ENCODE measurements at regions not wholly inside any gene's neighbourhood (a gene's known extent, or its start where the extent isn't known, plus 50 kb on each side); places are given as distances from the start of the nearest gene placed in this dataset.

DNA sequence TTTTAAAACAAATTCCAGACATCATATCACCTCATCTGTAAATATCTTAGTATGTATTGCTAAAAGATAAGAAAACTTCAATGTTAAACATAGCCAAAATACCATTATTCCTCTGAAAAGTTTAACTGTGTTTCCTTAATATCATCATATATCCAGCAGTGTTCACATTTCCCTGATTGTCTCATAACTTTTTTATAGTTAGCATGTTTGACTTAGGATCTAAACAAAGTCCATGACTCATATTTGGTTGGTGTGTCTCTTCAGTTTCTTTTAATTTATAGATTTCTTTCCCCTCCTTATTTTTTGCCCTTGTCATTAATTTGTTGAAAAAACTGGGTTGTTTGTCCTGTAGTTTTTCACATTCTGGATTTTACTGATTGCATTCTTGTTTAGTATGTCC lies 163.0 kb downstream of the RPS12 start:
- no peak for FAIRE-seq

DNA sequence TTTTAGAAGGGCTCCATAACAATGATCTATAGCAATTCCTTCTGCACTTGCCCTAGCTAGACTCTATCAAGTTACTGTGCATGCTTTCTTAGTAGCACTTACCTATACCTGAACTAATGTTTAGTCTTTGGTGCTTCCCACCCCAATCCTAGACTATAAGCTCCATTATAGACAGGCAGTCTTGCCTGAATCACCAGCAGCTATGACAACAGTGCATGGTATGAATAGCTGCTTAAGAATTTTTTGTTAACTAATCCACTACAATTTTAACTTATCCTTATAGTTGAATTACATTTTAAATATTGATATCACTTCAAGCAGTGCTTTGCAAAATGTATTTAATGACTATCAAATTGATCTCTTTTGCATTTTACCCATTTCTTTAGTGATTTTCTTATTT lies 164.3 kb downstream of the RPS12 start:
- FAIRE-seq, result no peak

DNA sequence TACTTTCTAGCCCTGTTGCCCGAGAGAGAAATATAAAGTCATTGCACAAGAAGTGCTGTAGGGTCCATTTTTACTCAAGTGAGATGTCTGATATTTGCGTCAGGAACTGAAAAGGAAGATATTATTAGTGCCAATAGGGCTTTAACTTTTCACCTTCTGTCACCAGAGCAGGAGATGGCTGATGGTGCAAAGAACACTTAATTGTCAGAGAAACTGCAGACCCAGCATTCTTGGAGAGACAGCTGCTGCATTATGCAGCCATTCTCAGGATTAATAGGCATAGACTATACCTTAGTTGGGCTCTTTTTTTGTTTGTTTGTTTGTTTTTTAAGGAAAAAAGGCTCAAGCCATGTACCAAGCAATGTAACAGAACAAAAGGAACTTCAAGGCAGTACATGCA lies 179.4 kb downstream of the RPS12 start:
- FAIRE-seq, result no peak

DNA sequence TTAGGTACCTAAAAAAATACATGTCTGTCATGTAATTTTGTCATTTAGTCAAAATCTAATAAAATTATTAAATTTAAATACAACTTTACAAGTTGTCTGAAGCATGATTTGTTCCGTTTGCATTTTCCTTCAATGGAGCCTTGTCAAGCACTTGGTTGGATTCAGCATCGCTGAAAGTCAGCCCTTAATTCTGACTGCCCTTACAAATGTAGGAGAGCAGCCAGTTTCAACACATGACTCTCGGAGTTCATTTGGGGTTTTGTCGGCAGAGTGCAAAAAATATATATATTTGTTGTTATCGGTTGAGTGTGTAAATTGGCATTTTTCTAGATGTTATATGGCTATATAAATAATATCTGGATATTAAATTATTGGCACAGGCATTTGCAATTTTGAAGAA lies 180.6 kb downstream of the RPS12 start:
- FAIRE-seq, result no peak

DNA sequence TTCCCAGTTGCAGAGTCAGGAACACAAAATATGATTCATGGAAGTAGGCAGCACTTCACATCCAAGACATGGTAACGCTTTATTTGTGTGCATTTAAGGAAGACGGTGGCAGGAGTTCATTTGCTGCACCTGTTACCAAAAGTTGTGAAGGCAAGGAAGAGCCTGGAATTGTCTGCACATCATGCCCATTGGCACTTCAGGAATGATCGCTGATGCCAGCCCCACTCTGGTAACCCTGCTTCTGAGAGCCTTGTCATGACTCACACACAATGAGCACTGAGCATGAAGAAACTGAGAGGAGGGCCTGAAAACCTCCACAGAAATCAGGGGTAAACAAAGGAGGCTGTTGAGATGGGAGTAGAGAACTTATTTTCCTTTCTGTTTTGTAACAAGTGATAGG lies 181.1 kb downstream of the RPS12 start:
- no peak for FAIRE-seq

DNA sequence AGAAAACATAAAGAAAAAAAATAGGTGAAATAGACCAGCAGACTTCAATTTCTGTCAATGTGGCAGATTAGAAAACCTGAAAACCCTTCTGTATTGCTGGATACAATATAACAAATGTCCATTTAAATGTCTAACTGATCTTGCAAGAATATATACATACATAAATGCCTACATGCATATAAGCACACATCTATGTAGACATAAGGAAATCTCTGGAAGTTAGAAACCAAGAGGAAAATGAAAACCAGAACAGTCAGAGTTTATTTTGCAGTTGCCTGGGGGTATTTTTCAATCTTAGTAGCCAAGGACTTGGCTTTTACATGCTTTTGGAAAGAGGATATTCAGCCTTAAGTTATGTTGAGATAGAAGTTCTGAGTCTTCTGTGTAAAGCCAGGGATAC lies 184.0 kb downstream of the RPS12 start:
- no peak for FAIRE-seq

DNA sequence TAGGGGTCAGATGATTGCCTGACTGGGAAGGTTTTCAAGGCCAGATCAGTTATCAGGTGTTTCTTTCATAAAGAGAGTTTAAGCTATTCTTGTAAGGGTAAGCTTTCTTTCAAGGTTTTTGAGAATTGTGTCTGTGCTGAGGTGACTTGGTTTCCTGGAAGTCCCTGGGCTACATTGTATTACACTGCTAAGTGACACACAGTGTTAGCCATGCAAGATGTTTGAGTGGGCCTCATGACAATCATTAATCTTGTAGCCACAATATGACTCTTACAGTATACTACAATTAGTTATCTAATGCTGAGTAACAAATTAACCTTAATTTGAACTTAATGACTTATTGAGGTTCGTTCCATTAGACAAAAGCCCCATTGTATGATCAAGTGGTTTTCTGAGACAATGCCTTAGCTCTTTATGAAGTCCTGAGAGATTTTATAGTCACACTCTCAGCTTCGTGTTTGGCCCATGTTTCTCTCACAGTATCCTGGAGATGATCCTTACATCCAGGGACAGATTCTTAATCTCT lies 186.7 kb downstream of the RPS12 start:
- no peak for FAIRE-seq

DNA sequence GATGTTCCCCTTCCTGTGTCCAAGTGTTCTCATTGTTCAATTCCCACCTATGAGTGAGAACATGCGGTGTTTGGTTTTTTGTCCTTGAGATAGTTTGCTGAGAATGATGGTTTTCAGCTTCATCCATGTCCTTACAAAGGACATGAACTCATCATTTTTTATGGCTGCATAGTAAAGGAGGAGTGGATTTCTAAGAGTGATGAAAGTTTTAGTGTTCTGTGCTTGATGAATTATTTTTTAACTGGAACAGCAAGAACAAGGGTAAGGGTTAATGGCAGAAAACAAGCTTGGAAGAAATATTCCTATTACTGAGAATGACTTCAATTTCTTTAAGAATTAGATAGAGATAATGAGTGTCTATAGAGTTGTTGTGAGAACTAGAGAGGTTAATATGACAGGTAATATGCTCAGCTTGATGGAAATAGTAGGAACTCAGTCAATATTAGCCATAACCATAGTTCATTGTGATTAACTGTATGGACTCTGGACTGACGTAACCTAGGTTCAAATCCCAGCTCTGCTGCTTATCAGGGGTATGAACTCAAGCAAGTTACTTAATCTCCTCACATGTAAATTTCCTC lies 190.0 kb downstream of the RPS12 start:
- no peak for FAIRE-seq

DNA sequence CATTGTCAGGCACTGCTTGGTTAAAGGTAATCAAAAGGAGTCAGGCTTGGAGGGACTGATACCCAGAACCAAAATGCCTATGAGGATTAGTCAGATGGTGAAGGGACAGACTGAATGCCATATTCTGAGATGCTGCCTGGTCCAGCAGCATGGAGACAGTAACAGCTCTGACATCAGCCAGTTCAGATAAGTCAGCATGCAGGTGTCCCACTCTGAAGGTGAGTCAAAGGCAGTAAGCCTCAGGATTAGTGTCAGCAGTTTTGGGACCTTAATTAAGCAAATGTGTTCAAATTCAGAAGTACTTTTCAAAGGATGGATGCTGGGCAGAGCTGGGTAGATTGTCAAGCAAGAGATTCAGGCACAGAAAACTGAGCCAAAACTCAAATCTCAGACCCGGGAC lies 198.4 kb downstream of the RPS12 start:
- no peak for FAIRE-seq

DNA sequence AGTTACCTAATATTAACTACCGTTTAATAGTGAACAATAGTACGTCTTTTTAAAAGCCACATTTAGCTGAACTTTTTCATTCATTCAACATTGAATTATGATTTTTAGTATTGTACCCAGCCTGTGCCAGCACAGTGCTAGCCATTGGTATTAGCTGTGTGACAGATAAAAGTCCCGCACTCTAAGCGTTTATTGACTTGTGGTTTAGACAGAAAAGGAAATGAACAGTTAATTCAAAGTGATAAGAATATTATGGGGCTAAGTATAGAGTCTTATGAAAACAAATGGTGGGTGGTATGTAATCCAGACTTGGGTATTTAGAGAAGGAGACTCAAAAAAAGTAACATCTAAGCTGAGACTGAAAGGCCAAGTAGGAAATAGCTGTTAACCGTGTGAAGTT lies 202.3 kb downstream of the RPS12 start:
- FAIRE-seq, result no peak

DNA sequence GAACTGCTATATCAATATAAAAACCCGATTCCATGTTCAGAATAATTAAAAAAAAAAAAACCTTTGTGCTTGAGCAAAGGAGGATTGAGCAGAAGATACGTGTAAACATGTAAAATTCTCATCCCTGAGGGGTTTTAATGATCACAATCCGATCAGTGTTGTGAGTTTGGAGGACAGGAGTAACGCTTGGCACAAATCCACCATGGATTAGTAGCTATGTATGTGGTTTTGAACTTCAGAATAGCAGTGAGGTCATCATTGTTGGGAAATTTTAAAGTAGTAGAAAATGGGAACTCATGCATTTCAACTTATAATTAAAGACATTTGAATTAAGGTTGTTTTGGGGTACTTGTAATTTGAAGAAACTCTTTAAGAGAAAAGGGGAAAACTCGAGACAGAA lies 203.2 kb downstream of the RPS12 start:
- no peak for FAIRE-seq

DNA sequence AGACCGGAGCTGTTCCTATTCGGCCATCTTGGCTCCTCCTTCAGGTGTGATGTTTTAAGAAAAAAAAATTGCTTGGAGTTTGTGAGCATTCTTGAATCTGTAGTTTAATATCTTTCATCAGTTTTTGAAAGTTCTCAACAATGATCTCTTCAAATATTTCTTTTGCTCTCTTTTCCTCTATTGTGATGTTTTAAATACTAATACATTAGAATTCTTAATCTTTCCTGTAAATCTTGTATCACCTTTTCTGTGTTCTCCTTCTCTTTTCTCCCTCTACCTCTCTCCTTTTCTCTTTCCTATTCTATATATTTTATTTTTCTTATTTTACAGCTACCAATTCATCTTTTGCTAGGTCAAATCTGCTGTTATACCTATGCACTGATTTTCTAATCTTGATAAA lies 212.3 kb downstream of the RPS12 start:
- FAIRE-seq, result no peak

DNA sequence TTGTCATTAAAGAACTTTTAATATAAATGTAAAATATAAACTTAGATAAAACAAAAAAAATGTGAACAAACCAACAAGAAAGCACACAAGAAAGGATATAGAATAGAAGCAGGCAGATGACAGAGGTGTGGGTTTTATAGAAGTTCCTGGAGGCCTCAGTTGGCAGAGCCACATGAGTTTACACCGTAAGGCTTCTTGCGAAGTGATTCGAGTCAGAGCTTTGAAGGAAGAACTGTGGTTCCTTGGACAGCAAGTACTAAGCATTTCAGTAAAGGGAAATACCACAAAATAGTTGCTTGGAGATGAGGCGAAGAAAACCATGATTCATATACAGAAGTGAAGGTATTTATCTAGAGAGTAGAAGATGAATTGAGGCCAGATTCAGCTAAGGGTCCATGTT lies 207.9 kb upstream of the EYA4 start:
- FAIRE-seq, result no peak

DNA sequence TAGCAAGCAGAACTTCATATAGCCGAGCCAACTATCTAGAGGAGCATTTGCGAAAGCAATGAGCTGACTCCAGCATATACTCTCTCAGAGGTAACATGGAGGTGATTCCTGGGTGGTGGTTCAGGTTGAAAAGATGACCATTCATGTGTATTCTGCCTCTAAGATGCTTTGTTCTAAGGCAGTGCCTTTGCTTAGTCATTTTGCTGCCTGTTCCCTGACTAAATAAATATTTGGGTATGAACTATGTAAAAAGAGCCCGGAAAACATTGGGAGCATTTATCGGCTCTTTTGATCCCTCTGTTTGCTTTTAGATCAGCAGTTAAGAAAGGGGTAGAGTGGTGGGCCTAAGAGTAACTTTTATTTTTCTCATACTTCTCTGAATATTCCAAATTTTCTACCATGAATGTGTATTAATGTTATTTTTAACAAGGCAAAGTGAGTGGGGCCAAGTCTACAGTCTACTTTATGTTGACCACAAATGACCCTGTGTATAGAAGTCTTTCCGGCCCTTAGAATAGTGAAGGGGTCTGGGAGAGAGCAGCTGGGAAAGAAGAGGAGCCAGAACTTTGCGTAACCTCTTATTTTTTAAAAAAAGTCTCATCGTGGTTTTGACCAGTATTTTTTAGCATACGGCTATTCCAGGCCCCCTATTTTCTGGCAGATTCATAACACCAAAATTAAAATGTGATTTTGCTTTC lies 206.5 kb upstream of the EYA4 start:
- FAIRE-seq, result no peak

DNA sequence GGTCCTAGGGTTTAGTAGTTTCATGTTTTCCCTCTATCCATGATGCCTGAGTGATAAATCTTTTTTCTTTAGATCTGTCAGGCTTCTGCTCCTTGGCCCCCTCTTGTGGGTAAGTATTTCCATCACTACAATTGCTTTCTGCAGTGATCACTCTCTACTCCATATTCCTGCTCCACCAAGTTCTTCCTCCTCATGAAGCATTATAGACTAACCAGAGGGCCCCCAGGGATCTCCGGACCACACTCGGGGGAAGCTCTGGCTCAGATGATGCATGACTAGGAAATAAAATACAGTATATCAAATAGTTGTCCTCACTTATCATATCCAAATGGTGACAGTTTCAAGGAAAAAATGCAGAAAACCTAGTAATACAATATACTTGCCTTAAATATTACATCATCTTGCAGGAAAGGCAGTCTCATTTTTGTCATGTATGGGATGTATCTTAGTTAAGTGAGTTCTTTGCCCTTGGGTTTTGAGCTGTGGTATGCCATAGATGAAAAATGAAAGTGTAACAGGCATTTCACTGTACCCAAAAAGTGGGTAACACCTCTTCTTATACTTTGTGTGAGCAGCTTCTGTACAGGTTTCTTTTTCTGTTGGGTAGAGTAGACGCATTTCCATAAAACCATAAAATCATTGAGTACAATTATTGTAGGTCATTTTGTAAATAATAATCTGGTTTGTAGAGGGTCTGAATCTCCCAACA lies 200.9 kb upstream of the EYA4 start:
- no peak for FAIRE-seq

DNA sequence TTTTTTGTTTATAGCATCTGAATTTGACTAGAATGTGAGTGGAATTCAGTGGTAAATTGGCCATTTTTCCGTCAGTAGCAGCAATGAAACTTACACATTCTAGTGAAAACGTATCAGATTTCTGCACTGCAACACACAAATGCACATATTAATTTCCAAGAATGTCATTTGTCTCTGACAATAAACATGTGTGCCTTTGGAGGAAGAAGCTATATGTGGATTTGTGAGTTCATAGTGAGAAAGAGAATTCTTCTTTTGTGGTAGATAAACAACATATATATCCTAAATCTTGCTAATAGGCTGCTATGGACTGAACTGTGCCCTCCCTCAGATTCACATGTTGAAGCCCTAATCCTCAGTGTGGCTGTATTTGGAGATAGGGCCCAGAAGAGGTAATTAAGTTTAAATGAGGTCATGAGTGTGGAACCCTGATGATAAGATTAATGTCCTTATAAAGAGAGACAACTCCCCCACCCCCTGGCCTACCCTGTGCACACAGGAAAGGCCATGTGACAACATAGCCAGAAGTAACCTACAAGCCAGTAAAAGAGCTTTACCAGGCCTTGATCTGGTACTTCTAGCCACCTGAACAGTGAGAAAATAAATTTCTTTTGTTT lies 200.2 kb upstream of the EYA4 start:
- no peak for FAIRE-seq

DNA sequence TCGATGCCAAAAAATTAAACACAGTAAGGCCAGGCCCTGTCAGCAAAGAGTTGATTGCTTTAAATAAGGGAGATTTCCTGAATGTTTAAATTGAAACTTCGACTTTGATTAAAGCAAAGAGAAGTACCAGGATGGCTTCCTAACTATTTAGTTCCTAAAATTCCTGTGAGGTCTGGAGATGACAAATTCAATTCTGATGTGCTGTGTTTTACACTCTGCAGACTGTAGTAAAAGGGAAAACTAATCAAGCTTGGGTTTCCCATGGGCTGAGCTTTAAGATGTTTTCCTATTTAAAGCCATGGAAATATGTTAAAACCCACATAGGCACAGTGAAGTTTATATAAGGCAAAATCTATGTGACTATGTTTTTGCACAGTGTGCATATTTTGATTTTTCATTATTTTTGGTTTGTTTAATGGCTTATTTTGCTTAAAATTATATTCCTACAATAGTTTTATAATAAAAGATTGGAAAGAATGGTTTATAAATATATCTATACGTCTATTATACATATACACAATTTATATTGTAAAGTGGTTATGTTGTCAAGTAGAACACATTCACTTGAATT lies 198.5 kb upstream of the EYA4 start:
- no peak for FAIRE-seq

DNA sequence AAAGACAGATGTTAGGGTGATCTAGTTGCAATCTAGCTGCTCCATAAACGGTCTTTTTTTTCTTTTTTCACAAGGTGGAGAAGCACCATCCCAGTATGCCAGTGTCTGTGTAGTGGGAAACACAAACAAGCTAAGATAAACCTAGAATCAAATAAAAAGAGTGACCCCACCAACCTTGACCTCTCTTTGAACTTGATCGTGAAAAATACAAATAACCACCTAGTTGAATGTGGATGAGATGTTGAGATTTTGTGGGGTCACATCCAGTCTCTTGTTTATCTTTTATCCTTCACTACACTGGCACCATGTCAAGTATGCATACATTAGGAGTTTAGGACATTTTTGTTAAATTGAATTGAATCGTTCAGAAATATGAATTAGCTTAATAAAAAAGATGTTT lies 194.6 kb upstream of the EYA4 start:
- FAIRE-seq, result no peak

DNA sequence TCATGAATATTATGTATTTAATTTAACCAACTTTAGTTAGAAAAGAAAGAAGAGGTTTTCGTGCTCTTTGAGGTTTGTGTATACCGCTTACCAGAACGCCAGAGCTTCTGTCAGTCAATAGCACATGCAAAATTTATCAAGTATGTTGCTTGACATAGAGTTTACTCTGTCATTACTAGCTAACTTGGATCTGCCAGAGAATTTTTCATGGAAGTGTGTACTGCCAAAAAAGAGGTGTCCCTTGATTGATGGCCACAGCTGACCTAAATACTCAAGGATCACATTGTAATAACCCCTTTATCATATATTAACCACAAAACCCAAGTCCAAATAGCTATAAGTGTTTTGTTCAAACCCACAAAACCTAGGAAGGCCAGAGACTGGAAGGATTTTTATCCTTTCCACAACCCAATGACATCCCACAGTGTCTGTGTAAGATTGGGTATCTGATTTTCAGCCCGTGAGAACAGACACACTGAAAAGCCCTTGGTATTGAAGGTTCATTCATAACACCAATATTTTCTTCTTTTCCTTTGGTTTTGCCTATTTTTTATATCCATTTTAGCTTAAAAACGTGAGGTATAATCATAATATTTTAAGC lies 194.0 kb upstream of the EYA4 start:
- FAIRE-seq, result no peak

DNA sequence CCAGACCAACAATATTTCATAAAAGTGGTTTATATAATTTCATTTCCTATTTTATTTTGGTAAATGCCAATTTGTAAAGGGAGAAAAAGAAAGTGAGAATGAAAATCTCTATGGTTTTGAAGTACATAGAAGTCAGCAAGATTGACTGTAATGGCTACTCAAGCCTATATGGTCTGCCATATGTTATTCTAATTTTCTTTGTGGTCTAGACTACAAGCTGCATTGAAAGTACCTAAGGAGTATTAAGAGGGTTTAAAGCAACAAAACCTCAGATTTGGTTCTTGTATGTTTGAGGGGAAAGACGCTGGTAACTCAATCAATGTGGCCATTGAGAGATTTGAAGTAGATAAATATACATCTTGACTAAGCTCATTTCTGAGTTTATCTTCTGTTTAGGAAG lies 193.5 kb upstream of the EYA4 start:
- FAIRE-seq, result no peak

DNA sequence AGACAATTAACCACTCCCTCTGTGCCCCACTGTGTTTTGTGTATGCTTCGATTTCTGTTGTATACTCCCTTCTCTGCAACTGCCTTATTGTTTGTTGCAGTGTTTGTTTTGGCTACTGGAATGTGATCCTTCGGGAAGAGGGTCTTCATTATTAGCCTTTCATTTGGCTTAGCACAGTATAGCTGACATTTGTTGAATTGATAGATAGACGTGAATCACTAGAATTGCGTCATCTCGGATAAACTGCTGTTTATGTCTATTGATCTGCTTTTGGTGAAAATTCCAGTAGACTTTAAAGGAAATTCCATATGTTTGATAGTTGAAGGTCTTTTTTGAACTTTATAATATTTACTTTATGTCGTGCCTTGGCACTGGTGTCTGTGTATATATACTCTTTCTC lies 189.9 kb upstream of the EYA4 start:
- FAIRE-seq, result no peak

DNA sequence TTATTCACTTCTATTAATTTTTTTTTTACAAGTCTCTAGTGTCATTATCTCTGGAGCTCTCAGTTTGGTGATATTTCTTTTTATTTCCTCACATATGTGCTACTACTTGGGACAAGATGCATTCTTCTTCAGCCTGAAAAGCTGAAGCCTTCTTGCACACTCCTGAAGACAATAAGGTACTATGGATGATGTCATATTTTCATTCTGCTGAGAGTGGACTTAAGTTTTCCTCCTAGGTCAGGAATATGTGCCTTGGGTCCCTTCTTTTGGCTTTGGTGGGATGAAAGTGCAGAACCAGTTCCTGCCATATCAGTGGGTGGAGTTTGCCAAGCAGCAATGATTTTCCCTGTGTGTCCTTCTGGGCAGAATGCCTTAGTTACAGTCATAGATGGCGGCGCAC lies 188.7 kb upstream of the EYA4 start:
- FAIRE-seq, result no peak

DNA sequence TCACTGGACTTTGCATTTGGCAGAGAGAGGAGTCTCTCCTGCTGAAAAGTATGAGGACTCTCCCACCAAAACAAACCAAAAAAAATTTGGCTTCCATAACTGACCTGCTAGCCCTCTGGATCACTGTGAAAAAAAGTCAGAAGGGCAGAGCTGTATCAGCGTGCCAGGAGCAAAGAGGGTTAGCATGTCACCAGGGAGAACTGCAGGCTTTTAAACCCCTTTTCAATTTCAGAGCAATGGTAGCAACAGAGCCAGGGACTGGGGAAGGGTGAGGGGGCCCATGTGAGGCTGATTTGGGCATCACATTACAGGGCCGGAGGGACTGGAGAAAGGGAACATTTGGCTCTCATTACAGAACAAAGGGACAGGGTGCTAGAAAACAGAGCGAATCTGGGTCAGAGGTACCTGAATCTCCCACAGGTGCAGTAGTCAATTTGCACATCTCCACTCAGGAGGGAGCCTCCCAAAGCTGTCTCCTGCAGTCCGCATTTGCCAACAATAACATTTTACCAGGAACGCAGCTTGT lies 185.7 kb upstream of the EYA4 start:
- FAIRE-seq, result no peak

All from islet of Langerhans (tissue), 1 donor.